ENCODE measurements at regions not wholly inside any gene's neighbourhood (a gene's known extent, or its start where the extent isn't known, plus 50 kb on each side); places are given as distances from the start of the nearest gene placed in this dataset.

DNA sequence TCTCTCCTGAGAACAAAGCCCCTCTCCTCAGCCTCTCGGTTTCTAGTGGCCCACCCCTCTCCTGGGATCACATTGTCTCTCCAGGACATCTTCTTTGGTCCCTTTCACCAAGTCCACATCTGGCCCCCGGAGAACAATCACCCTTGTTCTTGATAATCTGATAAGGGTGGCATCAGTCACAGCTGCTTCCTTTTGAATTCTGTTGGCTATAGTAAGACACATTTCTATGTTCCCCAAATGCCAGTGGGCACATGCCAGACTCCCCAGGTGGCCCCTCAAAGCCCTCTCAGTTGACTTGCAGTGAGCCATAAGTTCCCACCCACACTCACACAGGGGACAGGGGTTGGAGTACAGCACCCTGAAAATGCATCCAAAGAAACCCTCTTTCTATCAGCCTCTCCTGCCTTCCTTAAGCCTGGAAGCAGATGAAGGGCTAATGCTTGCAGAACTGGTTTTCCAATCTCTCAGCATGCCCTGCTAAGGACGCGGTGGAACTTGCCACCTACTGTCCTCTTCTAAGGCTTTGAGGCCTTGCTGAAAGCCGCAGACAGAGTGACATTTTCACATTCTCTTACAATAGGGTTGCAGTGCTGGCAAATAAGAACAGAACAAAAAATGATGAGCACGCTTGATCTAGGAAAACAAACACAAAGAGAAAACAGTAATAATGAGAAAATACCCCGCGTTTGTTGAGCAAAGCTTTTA lies 101.3 kb upstream of the SLCO3A1 start:
- Histone ChIP-seq H3K9me3 (ENCODE audit: low read depth) (no peaks in the 10 kb centered on the region), H3F3A (ENCODE audit: low read depth) (no peaks in the 10 kb centered on the region), H2AFZ (replicated peaks) (no peak overlapping the region), H3K4me1 (peaks cover 6% of the 10 kb centered on the region), H3K27ac (no peak overlapping the region), H3K9ac (no peak overlapping the region), H3K4me3 (no peak overlapping the region), H4K20me1 (ENCODE audit: low read depth) (no peaks in the 10 kb centered on the region), H3K4me2 (peak overlapping the region; percentile 27), H3K79me2 (ENCODE audit: low read depth) (no peaks in the 10 kb centered on the region), H3K36me3 (no peaks in the 10 kb centered on the region), H3K27me3 (no peaks in the 10 kb centered on the region)
- Mint-ChIP-seq H3K4me3 (no peak overlapping the region), H3K9me3 (peaks cover 10% of the 10 kb centered on the region), H3K27me3 (ENCODE audit: insufficient read depth, low read depth) (peaks cover 5% of the 10 kb centered on the region), H3K27ac (no peak overlapping the region), H3K4me1 (peaks cover 18% of the 10 kb centered on the region), H3K36me3 (peaks cover 5% of the 10 kb centered on the region)
- TF ChIP-seq, protein P1, sequence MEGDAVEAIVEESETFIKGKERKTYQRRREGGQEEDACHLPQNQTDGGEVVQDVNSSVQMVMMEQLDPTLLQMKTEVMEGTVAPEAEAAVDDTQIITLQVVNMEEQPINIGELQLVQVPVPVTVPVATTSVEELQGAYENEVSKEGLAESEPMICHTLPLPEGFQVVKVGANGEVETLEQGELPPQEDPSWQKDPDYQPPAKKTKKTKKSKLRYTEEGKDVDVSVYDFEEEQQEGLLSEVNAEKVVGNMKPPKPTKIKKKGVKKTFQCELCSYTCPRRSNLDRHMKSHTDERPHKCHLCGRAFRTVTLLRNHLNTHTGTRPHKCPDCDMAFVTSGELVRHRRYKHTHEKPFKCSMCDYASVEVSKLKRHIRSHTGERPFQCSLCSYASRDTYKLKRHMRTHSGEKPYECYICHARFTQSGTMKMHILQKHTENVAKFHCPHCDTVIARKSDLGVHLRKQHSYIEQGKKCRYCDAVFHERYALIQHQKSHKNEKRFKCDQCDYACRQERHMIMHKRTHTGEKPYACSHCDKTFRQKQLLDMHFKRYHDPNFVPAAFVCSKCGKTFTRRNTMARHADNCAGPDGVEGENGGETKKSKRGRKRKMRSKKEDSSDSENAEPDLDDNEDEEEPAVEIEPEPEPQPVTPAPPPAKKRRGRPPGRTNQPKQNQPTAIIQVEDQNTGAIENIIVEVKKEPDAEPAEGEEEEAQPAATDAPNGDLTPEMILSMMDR (IDR thresholded peaks at IDR 0.05), result no peak
- TF ChIP-seq EZH2 (IDR thresholded peaks at IDR 0.05) (no peak), EZH2phosphoT487 (IDR thresholded peaks at IDR 0.05) (no peak)
- DNase-seq (ENCODE audit: low spot score), result no peak

DNA sequence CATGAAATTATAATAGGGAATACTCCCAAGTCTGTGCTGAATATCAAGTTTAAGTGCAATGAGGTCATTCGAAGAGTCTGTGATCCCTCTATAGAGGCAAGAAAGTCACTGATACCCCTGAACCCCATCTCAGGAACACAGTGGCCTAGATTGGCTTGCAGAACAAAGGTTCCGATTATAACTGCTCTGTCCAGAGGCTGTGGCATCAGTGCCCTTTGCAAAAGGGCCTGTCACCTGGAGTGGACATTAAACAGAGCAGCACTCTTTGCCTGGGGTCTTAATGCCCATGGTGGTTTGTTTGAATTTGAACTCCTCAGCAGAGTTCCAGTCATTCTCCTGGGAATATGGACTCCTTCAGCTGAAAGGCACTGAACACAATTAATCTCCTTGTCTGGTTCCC lies 93.9 kb upstream of the SLCO3A1 start:
- H3K27ac Mint-ChIP-seq, result no peak overlapping the region
- Histone ChIP-seq H3K27me3 (no peaks in the 10 kb centered on the region), H3K27ac (no peak overlapping the region), H3K36me3 (no peaks in the 10 kb centered on the region), H3K9me3 (ENCODE audit: low read depth) (no peaks in the 10 kb centered on the region), H3K79me2 (ENCODE audit: low read depth) (no peaks in the 10 kb centered on the region), H2AFZ (replicated peaks) (no peak overlapping the region), H4K20me1 (ENCODE audit: low read depth) (no peaks in the 10 kb centered on the region), H3K9ac (no peak overlapping the region), H3K4me3 (no peak overlapping the region), H3K4me2 (no peak overlapping the region), H3F3A (ENCODE audit: low read depth) (no peaks in the 10 kb centered on the region), H3K4me1 (no peaks in the 10 kb centered on the region)
- no peak overlapping the region for H3K4me3 Mint-ChIP-seq
- H3K4me1 Mint-ChIP-seq, result no peaks in the 10 kb centered on the region
- no peaks in the 10 kb centered on the region for H3K36me3 Mint-ChIP-seq
- TF ChIP-seq EZH2 (IDR thresholded peaks at IDR 0.05) (no peak), EZH2phosphoT487 (IDR thresholded peaks at IDR 0.05) (no peak)
- TF ChIP-seq, protein P1 (IDR thresholded peaks at IDR 0.05), result no peak
- no peaks in the 10 kb centered on the region for H3K27me3 Mint-ChIP-seq (ENCODE audit: insufficient read depth, low read depth)
- no peaks in the 10 kb centered on the region for H3K9me3 Mint-ChIP-seq
- DNase-seq (ENCODE audit: low spot score), result no peak

DNA sequence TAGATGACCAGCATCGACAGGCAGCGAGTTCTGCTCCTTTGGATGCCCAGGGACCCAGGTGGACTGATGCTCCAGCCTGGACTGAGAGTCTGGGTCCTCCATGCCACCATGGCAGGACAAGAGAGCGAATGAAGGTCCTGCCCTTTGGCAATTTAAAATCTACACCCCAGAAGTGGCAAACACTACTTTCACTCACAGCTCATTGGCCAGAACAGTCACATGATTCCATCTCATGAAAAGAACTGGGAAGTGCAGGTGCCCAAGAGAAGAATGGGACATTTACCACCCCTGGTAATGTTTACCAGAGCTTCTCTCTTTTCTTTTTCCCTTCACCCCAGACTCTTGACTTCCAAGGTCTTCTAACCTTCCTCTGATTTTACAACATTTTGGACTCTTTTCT lies 87.8 kb upstream of the SLCO3A1 start:
- Histone ChIP-seq H4K20me1 (ENCODE audit: low read depth) (no peaks in the 10 kb centered on the region), H2AFZ (replicated peaks) (no peak overlapping the region), H3F3A (ENCODE audit: low read depth) (no peaks in the 10 kb centered on the region), H3K27ac (no peak overlapping the region), H3K9ac (no peak overlapping the region), H3K4me2 (no peak overlapping the region), H3K4me3 (no peak overlapping the region), H3K4me1 (no peaks in the 10 kb centered on the region), H3K36me3 (no peaks in the 10 kb centered on the region), H3K27me3 (no peaks in the 10 kb centered on the region), H3K79me2 (ENCODE audit: low read depth) (no peaks in the 10 kb centered on the region), H3K9me3 (ENCODE audit: low read depth) (no peaks in the 10 kb centered on the region)
- H3K9me3 Mint-ChIP-seq, result peaks cover 4% of the 10 kb centered on the region
- no peak overlapping the region for H3K4me3 Mint-ChIP-seq
- peaks cover 3% of the 10 kb centered on the region for H3K27me3 Mint-ChIP-seq (ENCODE audit: insufficient read depth, low read depth)
- DNase-seq (ENCODE audit: low spot score), result no peak
- H3K4me1 Mint-ChIP-seq, result no peaks in the 10 kb centered on the region
- TF ChIP-seq EZH2 (IDR thresholded peaks at IDR 0.05) (no peak), EZH2phosphoT487 (IDR thresholded peaks at IDR 0.05) (no peak)
- TF ChIP-seq, protein P1 (IDR thresholded peaks at IDR 0.05), result no peak
- H3K36me3 Mint-ChIP-seq, result no peaks in the 10 kb centered on the region
- H3K27ac Mint-ChIP-seq, result no peak overlapping the region

Measured in neural progenitor cell (in vitro differentiated cells).